Endodermal cell (in vitro differentiated cells): ENCODE measurements at regions not wholly inside any gene's neighbourhood (a gene's known extent, or its start where the extent isn't known, plus 50 kb on each side); places are given as distances from the start of the nearest gene placed in this dataset.

ENCODE experiments used
- DNase-seq: peaks from one replicate; pipeline ENCODE4 v3.0.0-alpha.2; 2017
- H3K27ac ChIP-seq: 2 replicates; pipeline ENCODE4 v1.5.1; 2013; ENCODE audit warnings: mild to moderate bottlenecking, low read depth, low read length, moderate library complexity
- H3K27me3 ChIP-seq: 2 replicates; pipeline ENCODE4 v1.6.1; 2013; ENCODE audit warnings: mild to moderate bottlenecking, low read length, moderate library complexity; ENCODE audit not compliant: insufficient read depth, control insufficient read depth, poor library complexity, severe bottlenecking
- H3K36me3 ChIP-seq: 2 replicates; pipeline ENCODE4 v1.7.0; 2013; ENCODE audit warnings: mild to moderate bottlenecking, low read length, moderate library complexity; ENCODE audit not compliant: control insufficient read depth, insufficient read depth
- H3K4me1 ChIP-seq: one replicate; pipeline ENCODE4 v1.7.0; 2013; ENCODE audit warnings: low read length; ENCODE audit not compliant: control insufficient read depth, insufficient read depth
- H3K4me3 ChIP-seq: 2 replicates; pipeline ENCODE4 v1.5.1; 2013; ENCODE audit warnings: mild to moderate bottlenecking, low read length, moderate library complexity
- H3K9ac ChIP-seq: 2 replicates; pipeline ENCODE4 v1.6.1; 2013; ENCODE audit warnings: mild to moderate bottlenecking, low read length, moderate library complexity; ENCODE audit not compliant: poor library complexity, severe bottlenecking; ENCODE audit errors: extremely low read depth
- H3K9me3 ChIP-seq: 2 replicates; pipeline ENCODE4 v1.6.1; 2013; ENCODE audit warnings: mild to moderate bottlenecking, low read length, moderate library complexity; ENCODE audit not compliant: control insufficient read depth
- H3K27ac Mint-ChIP-seq: 2 replicates; pipeline ENCODE4 v1.8.0; 2020; ENCODE audit warnings: mixed read lengths
- H3K27me3 Mint-ChIP-seq: 2 replicates; pipeline ENCODE4 v1.8.0; 2021; ENCODE audit warnings: mild to moderate bottlenecking, mixed read lengths; ENCODE audit not compliant: insufficient read depth
- H3K36me3 Mint-ChIP-seq: 2 replicates; pipeline ENCODE4 v1.8.0; 2020; ENCODE audit warnings: low read depth, mixed read lengths
- H3K4me1 Mint-ChIP-seq: 2 replicates; pipeline ENCODE4 v1.8.0; 2020; ENCODE audit warnings: mixed read lengths
- H3K4me3 Mint-ChIP-seq: 2 replicates; pipeline ENCODE4 v1.8.0; 2020; ENCODE audit warnings: mild to moderate bottlenecking, moderate library complexity, mixed read lengths
- H3K9me3 Mint-ChIP-seq: 2 replicates; pipeline ENCODE4 v1.8.0; 2020; ENCODE audit warnings: mild to moderate bottlenecking, mixed read lengths
- CTCF ChIP-seq: fragments of 200-600 bp; sonication (generic); conservative IDR thresholded peaks from 2 replicates; pipeline ENCODE4 v1.5.0; 2021; ENCODE audit warnings: antibody characterized with exemption, mild to moderate bottlenecking
- WGBS, 2 experiments: methylation state at CpG; one replicate each; pipeline versions ENCODE4 v1.1.5 to v1.1.7; 2013; ENCODE audit warnings: missing lambda C conversion rate in 2 of 2, mixed read lengths in 1 of 2; ENCODE audit not compliant: insufficient coverage in 1 of 2, insufficient read length in 1 of 2; 5-methylcytosine and 5-hydroxymethylcytosine counted together

GRCh38 chr18:10371165-10371564, 83.3 kb upstream of the APCDD1 start:
- Mint-ChIP-seq H3K36me3 (no peaks in the 10 kb centered on the region), H3K27ac (no peak overlapping the region), H3K4me3 (no peak overlapping the region), H3K4me1 (peaks cover 40% of the 10 kb centered on the region), H3K9me3 (no peaks in the 10 kb centered on the region), H3K27me3 (peaks cover 20% of the 10 kb centered on the region)
- TF ChIP-seq CTCF = no peak
- no peak overlapping the region for H3K4me3 ChIP-seq
- no peak overlapping the region for H3K9ac ChIP-seq
- no peaks in the 10 kb centered on the region for H3K36me3 ChIP-seq
- WGBS, 2 experiments = 57 to 60% methylated on average over 1 to 3 of the region's 3 CpGs
- no peaks in the 10 kb centered on the region for H3K27me3 ChIP-seq
- H3K9me3 ChIP-seq = no peaks in the 10 kb centered on the region
- no peak for DNase-seq
- H3K4me1 ChIP-seq = peaks cover 27% of the 10 kb centered on the region
- no peak overlapping the region for H3K27ac ChIP-seq

GRCh38 chr18:10374195-10374594, 80.2 kb upstream of the APCDD1 start:
- H3K36me3 ChIP-seq = no peaks in the 10 kb centered on the region
- Mint-ChIP-seq H3K27me3 (peaks cover 14% of the 10 kb centered on the region), H3K4me3 (no peak overlapping the region), H3K36me3 (no peaks in the 10 kb centered on the region), H3K27ac (no peak overlapping the region), H3K9me3 (no peaks in the 10 kb centered on the region), H3K4me1 (peaks cover 32% of the 10 kb centered on the region)
- peak overlapping the region; percentile 78 for H3K27ac ChIP-seq
- no peak overlapping the region for H3K4me3 ChIP-seq
- DNase-seq = no peak
- peaks cover 19% of the 10 kb centered on the region for H3K4me1 ChIP-seq
- H3K9ac ChIP-seq = no peak overlapping the region
- no peaks in the 10 kb centered on the region for H3K27me3 ChIP-seq
- 88 to 91% methylated on average over 10 of the region's 10 CpGs for WGBS, 2 experiments
- no peaks in the 10 kb centered on the region for H3K9me3 ChIP-seq
- no peak for TF ChIP-seq CTCF

GRCh38 chr18:10374636-10375293, 79.7 kb upstream of the APCDD1 start:
- Mint-ChIP-seq H3K36me3 (no peaks in the 10 kb centered on the region), H3K4me3 (no peak overlapping the region), H3K9me3 (no peaks in the 10 kb centered on the region), H3K27me3 (peaks cover 14% of the 10 kb centered on the region), H3K4me1 (peaks cover 32% of the 10 kb centered on the region), H3K27ac (no peak overlapping the region)
- H3K36me3 ChIP-seq = no peaks in the 10 kb centered on the region
- H3K27me3 ChIP-seq = no peaks in the 10 kb centered on the region
- peaks cover 13% of the 10 kb centered on the region for H3K4me1 ChIP-seq
- no peak for TF ChIP-seq CTCF
- no peak overlapping the region for H3K4me3 ChIP-seq
- DNase-seq = no peak
- 70 to 85% methylated on average over 16 of the region's 16 CpGs for WGBS, 2 experiments
- peak overlapping the region; percentile 78 for H3K27ac ChIP-seq
- no peak overlapping the region for H3K9ac ChIP-seq
- H3K9me3 ChIP-seq = no peaks in the 10 kb centered on the region
